Activated CD4-positive, alpha-beta T cell treated with anti-CD3 and anti-CD28 coated beads for 24 hours (primary cell): ENCODE measurements at regions not wholly inside any gene's neighbourhood (a gene's known extent, or its start where the extent isn't known, plus 50 kb on each side); places are given as distances from the start of the nearest gene placed in this dataset.
"Not testable (repeated sequence)": the region's sequence is repeated elsewhere in the genome, so short reads cannot be mapped to it uniquely, and the experiment has no call there.

ENCODE experiments used
- DNase-seq, 2 donors: peaks; one replicate each; pipeline ENCODE4 v3.0.0-alpha.2; 2020; ENCODE audit warnings: low read depth in 2 of 2

GRCh38 chr16:46519063-46519462 is 102.1 kb downstream of the SHCBP1 start:
- DNase-seq = no peak

DNA sequence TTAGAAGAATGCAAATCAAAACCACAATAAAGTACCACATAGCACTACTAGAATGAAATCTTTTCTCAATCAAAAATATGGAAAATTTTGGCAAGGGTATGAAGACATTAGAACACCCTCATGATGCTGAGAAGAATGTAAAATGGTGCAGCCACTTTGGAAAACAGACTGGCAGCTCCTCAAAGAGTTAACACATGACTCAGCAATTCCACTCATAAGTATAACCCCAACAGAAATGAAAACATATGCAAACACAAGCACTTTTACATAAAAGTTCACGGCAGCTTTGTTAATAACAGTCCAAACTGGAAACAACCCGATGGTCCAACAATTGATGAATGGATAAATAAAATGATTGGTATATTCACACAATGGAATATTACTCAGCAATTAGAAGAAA is 124.5 kb downstream of the SHCBP1 start:
- no peak for DNase-seq

GRCh38 chr16:46482895-46483294 is 138.3 kb downstream of the SHCBP1 start:
- DNase-seq = no peak

DNA sequence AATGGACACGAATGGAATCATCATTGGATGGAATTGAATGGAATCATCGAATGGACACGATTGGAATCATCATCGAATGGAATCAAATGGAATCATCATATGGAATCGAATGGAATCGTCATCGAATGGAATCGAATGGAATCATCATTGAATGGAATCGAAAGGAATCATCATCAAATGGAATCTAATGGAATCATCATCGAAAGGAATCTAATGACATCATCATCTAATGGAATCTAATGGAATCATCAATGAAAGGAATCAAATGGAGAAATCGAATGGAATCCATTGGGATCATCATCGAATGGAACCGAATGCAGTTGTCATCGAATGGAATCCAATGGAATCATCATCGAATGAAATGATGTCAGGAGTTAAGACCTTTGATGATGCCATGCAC is 154.9 kb downstream of the SHCBP1 start:
- DNase-seq = no peak

DNA sequence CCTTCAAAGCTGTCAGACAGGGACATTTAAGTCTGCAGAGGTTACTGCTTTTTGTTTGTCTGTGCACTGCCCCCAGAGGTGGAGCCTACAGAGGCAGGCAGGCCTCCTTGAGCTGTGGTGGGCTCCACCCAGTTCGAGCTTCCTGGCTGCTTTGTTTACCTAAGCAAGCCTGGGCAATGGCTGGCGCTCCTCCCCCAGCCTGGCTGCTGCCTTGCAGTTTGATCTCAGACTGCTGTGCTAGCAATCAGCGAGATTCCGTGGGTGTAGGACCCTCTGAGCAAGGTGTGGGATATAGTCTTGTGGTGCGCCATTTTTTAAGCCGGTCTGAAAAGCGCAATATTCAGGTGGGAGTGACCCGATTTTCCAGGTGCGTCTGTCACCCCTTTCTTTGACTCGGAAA is 166.4 kb downstream of the SHCBP1 start:
- not testable (repeated sequence) for DNase-seq

DNA sequence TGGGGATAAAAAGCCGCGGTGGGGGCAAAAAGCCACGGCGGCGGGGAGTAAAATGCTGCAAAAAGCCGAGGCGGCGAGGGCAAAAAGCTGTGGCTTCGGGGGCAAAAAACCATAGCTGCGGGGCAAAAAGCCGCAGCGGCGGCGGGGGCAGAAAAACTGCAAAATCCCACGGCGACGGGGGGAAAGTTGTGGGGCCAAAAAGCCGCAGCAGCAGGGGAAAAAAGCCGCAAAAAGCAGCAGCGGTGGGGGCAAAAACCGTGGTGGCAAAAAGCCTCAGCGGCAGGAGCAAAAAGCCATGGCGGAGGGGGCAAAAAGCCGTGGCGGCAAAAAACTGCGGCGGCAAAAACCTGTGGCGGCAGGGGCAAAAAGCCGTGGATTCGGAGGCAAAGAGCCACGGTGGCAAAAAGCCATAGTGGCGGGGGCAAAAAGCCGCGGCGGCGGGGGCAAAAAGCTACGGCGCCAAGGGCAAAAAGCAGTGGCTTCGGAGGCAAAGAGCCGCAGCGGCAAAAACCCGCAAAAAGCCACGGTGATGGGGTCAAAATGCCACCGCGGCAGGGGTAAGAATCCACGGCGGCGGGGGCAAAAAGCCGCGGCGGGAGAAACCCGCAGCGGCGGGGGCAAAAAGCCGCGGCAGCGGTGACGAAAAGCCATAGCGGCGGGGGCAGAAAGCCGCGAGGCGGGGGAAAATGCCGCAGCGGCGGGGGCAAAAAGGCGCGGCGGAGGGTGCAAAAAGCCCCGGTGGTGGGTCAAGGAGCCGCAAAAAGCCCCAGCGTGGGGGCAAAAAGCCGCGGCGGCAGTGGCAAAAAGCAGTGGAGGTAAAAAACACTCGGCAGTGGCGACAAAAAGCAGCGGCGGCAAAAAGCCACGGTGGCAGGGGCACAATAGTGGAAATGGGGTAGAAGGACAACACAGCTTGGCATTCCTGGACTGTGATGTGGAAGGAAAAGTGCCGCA is 192.8 kb downstream of the SHCBP1 start:
- DNase-seq = no peak

DNA sequence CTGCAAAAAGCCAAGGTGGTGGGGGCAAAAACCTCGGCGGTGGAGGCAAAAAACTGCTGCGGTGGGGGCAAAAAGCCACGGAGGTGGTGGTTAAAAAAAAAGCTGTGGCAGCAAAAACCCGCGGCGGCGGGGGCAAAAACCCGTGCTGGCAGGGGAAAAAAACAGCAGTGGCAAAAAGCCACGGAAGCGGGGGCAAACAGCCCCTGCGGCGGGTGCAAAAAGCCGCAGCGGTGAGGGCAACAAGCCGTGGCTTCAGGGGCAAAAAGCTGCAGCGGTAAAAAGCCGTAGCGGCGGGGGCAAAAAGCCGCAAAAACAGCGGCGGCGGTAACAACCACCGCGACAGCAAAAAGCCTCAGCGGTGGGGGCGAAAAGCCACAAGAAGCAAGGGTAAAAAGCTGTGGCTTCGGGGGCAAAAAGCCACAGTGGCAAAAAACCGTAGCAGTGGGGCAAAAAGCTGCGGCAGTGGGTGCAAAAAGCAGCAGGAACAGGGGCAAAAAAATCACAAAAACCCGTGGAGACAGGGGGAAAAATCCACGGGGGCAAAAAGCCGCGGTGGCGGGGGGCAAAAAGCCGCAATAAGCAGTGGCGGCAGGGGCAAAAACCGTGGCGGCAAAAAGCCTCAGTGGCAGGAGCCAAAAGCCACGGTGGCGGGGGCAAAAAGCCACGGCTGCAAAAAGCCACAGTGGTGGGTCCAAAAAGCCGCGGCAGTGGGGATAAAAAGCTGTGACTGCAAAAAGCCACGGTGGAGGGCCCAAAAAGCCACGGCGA is 193.7 kb downstream of the SHCBP1 start:
- DNase-seq = no peak

- no peak for DNase-seq
These were observed 194.8 kb downstream of the SHCBP1 start for GRCh38 chr16:46426336-46426735.

DNA sequence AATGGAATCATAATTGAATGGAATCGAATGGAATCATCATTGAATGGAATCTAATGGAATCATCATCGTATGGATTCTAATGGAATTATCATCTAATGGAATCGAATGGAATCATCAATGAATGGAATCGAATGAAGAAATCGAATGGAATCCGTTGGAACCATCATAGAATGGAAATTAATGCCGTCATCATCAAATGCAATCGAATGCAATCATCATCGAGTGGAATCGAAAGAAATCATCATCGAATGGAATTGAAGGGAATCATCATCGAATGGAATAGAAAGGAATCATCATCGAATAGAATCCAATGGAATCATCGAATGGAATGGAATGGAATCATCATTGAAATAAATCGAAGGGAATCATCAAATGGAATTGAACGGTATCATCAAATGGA is 217.2 kb downstream of the SHCBP1 start:
- no peak for DNase-seq

GRCh38 chr16:46398559-46398958 is 222.6 kb downstream of the SHCBP1 start:
- not testable (repeated sequence) for DNase-seq

DNA sequence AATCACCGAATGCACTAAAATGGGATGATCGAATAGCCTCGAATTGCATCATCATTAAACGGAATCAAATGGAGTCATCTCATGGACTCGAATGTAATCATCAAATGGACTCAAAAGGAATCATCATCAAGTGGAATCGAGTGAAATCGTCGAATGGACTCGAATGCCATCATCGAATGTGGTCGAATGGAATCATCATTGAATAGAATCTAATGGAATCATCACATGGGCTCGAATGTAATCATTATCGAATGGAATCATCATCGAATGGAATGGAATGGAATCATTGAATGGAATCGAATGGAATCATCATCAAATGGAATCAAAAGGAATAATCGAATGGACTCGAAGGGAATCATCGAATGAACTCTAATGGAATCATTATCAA is 224.3 kb downstream of the SHCBP1 start:
- DNase-seq = not testable (repeated sequence)

GRCh38 chr16:46396131-46396882 is 224.9 kb downstream of the SHCBP1 start:
- not testable (repeated sequence) for DNase-seq

- DNase-seq = not testable (repeated sequence)
These were observed 225.7 kb downstream of the SHCBP1 start for GRCh38 chr16:46395391-46395921.

DNA sequence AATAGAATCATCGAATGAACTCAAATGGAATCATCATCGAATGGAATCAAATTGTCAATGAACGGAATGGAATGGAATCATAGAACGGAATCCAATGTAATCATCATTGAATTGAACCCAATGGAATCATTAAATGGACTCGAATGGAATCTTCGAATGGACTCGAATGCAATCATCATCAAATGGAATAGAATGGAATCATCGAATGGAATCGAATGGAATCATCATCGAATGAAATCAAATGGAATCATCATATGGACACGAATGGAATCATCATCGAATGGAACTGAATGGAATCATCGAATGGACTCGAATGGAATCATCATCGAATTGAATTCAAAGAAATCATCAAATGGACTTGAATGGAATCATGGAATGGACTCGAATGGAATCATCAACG is 226.2 kb downstream of the SHCBP1 start:
- not testable (repeated sequence) for DNase-seq

GRCh38 chr16:46394149-46394548 is 227.0 kb downstream of the SHCBP1 start:
- not testable (repeated sequence) for DNase-seq

DNA sequence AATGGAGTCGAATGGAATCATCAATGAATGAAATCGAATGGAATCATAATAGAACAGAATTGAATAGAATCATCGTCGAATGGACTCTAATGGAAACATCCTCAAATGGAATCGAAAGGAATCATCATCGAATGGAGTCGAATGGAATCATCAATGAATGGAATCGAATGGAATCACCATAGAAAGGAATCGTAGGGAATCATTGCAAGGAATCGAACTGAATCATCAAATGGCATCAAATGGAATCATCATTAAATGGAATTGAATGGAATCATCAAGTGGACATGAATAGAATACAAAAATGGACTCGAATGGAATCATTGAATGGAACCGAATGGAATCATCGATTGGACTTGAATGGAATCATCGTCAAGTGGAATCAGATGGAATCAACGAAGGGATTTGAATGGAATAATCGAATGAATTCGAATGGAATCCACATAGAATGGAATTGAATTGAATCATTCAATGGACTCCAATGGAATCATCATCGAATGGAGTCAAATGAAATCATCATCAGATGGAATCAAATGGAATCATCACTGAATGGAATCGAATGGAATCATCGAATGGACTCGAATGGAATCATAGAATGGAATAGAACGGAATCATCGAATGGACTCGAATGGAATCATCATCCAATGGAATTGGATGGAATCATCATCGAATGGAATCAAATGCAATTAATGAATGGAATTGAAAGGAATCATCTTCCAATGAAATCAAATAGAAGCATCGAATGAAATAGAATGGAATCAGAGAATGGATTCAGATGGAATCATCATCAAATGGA is 228.1 kb downstream of the SHCBP1 start:
- DNase-seq = not testable (repeated sequence)

- DNase-seq = peak in 1 of 2 donors; percentile 10
These were observed 230.3 kb downstream of the SHCBP1 start for GRCh38 chr16:46390660-46391462.

DNA sequence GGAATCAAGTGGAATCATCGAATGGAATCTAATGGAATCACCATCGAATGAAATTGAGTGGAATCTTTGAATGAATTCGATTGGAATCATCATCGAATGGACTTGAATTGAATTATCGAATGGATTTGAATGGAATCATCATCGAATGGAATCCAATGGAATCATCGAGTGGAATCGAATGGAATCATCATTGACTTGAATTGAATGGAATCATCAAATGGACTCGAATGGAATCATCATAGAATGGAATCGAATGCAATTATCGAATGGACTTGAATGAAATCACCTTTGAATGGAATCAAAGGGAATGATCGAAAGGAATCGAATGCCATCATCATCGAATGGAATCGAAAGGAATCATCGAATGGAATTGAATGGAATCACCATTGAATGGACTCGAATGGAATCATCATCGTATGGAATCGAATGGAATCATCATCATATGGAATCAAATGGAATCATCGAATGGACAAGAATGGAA is 231.6 kb downstream of the SHCBP1 start:
- peak; percentile 21 to 69 for DNase-seq

DNA sequence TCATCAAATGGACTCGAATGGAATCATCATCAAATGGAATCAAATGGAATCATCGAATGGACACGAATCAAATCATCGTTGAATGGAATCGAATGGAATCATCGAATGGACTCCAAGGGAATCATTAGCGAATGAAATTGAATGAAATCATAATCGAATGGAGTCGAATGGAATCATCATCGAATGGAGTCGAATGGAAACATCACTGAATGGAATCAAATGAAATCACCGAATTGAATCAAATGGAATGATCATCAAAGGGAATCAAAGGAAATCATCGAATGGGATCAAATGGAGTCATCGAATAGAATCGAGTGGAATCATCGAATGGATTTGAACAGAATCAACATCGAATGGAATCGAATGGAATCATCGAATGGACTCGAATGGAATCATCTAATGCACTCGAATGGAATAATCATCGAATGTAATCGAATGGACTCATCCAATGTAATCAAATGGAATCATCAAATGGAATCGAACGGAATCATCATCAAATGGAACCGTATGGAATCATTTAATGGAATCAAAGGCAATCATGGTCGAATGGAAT is 232.2 kb downstream of the SHCBP1 start:
- not testable (repeated sequence) for DNase-seq

GRCh38 chr16:46388354-46388753 is 232.8 kb downstream of the SHCBP1 start:
- DNase-seq = not testable (repeated sequence)
